Liver (tissue), 8 donors: ENCODE measurements at regions not wholly inside any gene's neighbourhood (a gene's known extent, or its start where the extent isn't known, plus 50 kb on each side); places are given as distances from the start of the nearest gene placed in this dataset.
A peak's percentile ranks its signal among the peaks of the same experiment; 100 is the strongest.

Source experiments
- DNase-seq: peaks from one replicate; pipeline ENCODE4 v3.0.0-alpha.2; 2017; ENCODE audit warnings: low spot score
- H3K27ac ChIP-seq, 2 donors: one replicate each; pipeline ENCODE4 v1.7.0; 2013; ENCODE audit warnings: inconsistent platforms in 2 of 2, low read length in 2 of 2, control low read depth in 1 of 2, low read depth in 1 of 2, mild to moderate bottlenecking in 1 of 2
- H3K27me3 ChIP-seq, 4 donors: one replicate each; pipeline versions ENCODE4 v1.6.1 to v1.7.0; 2013; ENCODE audit warnings: low read length in 3 of 4, inconsistent platforms in 1 of 4, mild to moderate bottlenecking in 1 of 4, moderate library complexity in 1 of 4; ENCODE audit not compliant: control insufficient read depth in 4 of 4, insufficient read depth in 4 of 4
- H3K36me3 ChIP-seq, 4 donors: one replicate each; pipeline versions ENCODE4 v1.6.1 to v1.7.0; 2013; ENCODE audit warnings: low read length in 3 of 4, mild to moderate bottlenecking in 3 of 4, low read depth in 1 of 4, moderate library complexity in 1 of 4; ENCODE audit not compliant: control insufficient read depth in 4 of 4, insufficient read depth in 3 of 4
- H3K4me1 ChIP-seq, 4 donors: one replicate each; pipeline versions ENCODE4 v1.6.1 to v1.7.0; 2013; ENCODE audit warnings: low read length in 3 of 4, mild to moderate bottlenecking in 3 of 4, moderate library complexity in 1 of 4; ENCODE audit not compliant: control insufficient read depth in 4 of 4, insufficient read depth in 4 of 4
- H3K4me3 ChIP-seq, 3 donors: one replicate each; pipeline versions ENCODE4 v1.6.1 to v1.7.0; 2013; ENCODE audit warnings: low read length in 3 of 3, control low read depth in 1 of 3, low read depth in 1 of 3, mild to moderate bottlenecking in 1 of 3
- H3K9ac ChIP-seq, 2 donors: one replicate each; pipeline ENCODE4 v1.7.0; 2013; ENCODE audit warnings: low read length in 2 of 2, mild to moderate bottlenecking in 2 of 2, moderate library complexity in 2 of 2, control low read depth in 1 of 2, low read depth in 1 of 2
- H3K9me3 ChIP-seq, 4 donors: one replicate each; pipeline versions ENCODE4 v1.6.1 to v1.7.0; 2013; ENCODE audit warnings: low read length in 3 of 4; ENCODE audit not compliant: control insufficient read depth in 4 of 4
- EGR1 ChIP-seq, 2 donors: IDR thresholded peaks; 2 replicates each; pipeline ENCODE4 v1.6.1; 2016 to 2018; ENCODE audit warnings: antibody characterized with exemption in 2 of 2, low read depth in 2 of 2
- FOXA1 ChIP-seq: IDR thresholded peaks from 2 replicates; pipeline ENCODE4 v1.6.1; 2016; ENCODE audit warnings: antibody characterized with exemption
- FOXA2 ChIP-seq: IDR thresholded peaks from 2 replicates; pipeline ENCODE4 v1.6.1; 2016; ENCODE audit warnings: antibody characterized with exemption
- GABPA ChIP-seq, 2 donors: IDR thresholded peaks in 1 of 2; conservative IDR thresholded peaks in 1 of 2; 2 replicates each; pipeline ENCODE4 v1.6.1; 2016; ENCODE audit warnings: antibody characterized with exemption in 2 of 2, mild to moderate bottlenecking in 1 of 2, moderate library complexity in 1 of 2
- HNF4A ChIP-seq, 2 donors: conservative IDR thresholded peaks; 2 replicates each; pipeline ENCODE4 v1.6.1; 2016; ENCODE audit warnings: antibody characterized with exemption in 2 of 2, mild to moderate bottlenecking in 2 of 2
- HNF4G ChIP-seq: IDR thresholded peaks from 2 replicates; pipeline ENCODE4 v1.6.1; 2016; ENCODE audit warnings: antibody characterized with exemption
- JUND ChIP-seq, 2 donors: IDR thresholded peaks; 2 replicates each; pipeline ENCODE4 v1.6.1; 2016; ENCODE audit warnings: antibody characterized with exemption in 2 of 2
- NR2F2 ChIP-seq: IDR thresholded peaks from 2 replicates; pipeline ENCODE4 v1.6.1; 2016; ENCODE audit warnings: antibody characterized with exemption
- REST ChIP-seq: IDR thresholded peaks from 2 replicates; pipeline ENCODE4 v1.6.1; 2016; ENCODE audit warnings: antibody characterized with exemption, mild to moderate bottlenecking
- RXRA ChIP-seq, 2 donors: IDR thresholded peaks; 2 replicates each; pipeline ENCODE4 v1.6.1; 2017 to 2018; ENCODE audit warnings: antibody characterized with exemption in 2 of 2, mild to moderate bottlenecking in 1 of 2
- SP1 ChIP-seq: IDR thresholded peaks from 2 replicates; pipeline ENCODE4 v1.6.1; 2018; ENCODE audit warnings: antibody characterized with exemption, mild to moderate bottlenecking
- TAF1 ChIP-seq: conservative IDR thresholded peaks from 2 replicates; pipeline ENCODE4 v1.6.1; 2016; ENCODE audit warnings: antibody characterized with exemption, mild to moderate bottlenecking
- YY1 ChIP-seq: IDR thresholded peaks from 2 replicates; pipeline ENCODE4 v1.6.1; 2016; ENCODE audit warnings: antibody characterized with exemption, mild to moderate bottlenecking
- WGBS: extraction: QIAGEN DNeasy Blood & Tissue Kit; methylation state at CpG from one replicate; pipeline ENCODE4 v1.1.7; 2013; 5-methylcytosine and 5-hydroxymethylcytosine counted together
- TF ChIP-seq, protein P1 (sequence below): IDR thresholded peaks from 2 replicates; pipeline ENCODE4 v1.6.1; 2016; ENCODE audit warnings: antibody characterized with exemption
- TF ChIP-seq, protein P2 (sequence below): IDR thresholded peaks from 2 replicates; pipeline ENCODE4 v1.6.1; 2016; ENCODE audit warnings: antibody characterized with exemption
- TF ChIP-seq, protein P3 (sequence below): fragments of 150-350 bp; IDR thresholded peaks from 2 replicates; pipeline ENCODE4 v1.5.1; 2017; ENCODE audit warnings: improper control_type of control experiment, low read depth, low read length; ENCODE audit not compliant: missing input control
- TF ChIP-seq, protein P4 (sequence below): IDR thresholded peaks from 2 replicates; pipeline ENCODE4 v1.6.1; 2016; ENCODE audit warnings: antibody characterized with exemption
- donor health status: healthy.
- donor health status: healthy.
- donor health status: healthy.
- donor health status: healthy.
- donor health status: healthy.

DNA sequence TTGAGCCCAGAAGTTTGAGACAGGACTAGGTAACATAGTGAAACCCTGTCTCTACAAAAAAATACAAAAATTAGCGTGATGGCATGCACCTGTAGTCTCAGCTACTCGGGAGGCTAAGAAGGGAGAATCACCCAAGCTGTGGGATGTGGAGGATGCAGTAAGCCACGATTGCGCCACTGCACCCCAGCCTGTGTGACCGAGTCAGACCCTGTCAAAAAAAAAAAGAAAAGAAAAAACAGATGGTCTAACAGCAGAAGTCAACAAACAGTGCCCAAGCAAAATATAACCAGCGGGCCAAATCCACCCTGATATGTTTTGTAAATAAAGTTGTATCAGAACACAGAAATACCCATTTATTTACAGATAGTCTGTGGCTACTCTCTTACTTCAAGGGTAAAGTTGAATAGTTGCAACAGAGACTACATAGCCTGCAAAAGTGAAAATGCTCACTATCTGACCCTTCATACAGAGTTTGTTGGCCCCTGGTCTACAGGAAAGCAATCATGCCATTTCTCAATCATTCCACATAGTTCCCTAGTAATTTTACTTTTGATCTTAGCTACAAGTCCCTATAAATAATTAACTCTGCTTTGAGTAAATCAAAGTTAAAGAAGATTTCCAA lies 383.7 kb downstream of the TLE1 start (continued):
- TF ChIP-seq REST (peak; percentile 85), NR2F2 (peak; percentile 81), JUND (IDR thresholded peaks at IDR 0.05) (peak; percentile 87)

GRCh38 chr9:81303658-81304057 lies 385.7 kb downstream of the TLE1 start:
- TF ChIP-seq FOXA1 (no peak), FOXA2 (no peak), SP1 (no peak), HNF4G (no peak), HNF4A (conservative IDR thresholded peaks at IDR 0.05) (no peak), EGR1 (IDR thresholded peaks at IDR 0.05; ENCODE audit: low read depth in 2 of 2) (no peak)
- TF ChIP-seq, protein P1, sequence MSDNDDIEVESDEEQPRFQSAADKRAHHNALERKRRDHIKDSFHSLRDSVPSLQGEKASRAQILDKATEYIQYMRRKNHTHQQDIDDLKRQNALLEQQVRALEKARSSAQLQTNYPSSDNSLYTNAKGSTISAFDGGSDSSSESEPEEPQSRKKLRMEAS, result no peak
- TF ChIP-seq, protein P2, sequence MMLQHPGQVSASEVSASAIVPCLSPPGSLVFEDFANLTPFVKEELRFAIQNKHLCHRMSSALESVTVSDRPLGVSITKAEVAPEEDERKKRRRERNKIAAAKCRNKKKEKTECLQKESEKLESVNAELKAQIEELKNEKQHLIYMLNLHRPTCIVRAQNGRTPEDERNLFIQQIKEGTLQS, result no peak
- Histone ChIP-seq H3K4me3 (no peak overlapping the region), H3K27ac (no peak overlapping the region), H3K27me3 (no peaks in the 10 kb centered on the region), H3K4me1 (peaks cover 0 to 8% (median 5%) of the 10 kb centered on the region in 4 donors), H3K36me3 (no peaks in the 10 kb centered on the region), H3K9me3 (no peaks in the 10 kb centered on the region), H3K9ac (no peak overlapping the region)
- DNase-seq, result no peak
- 72% methylated on average over 5 of the region's 5 CpGs for WGBS

GRCh38 chr9:81293651-81294050 lies 395.7 kb downstream of the TLE1 start:
- DNase-seq, result no peak
- peaks cover 0 to 4% (median 0%) of the 10 kb centered on the region in 4 donors for H3K4me1 ChIP-seq
- no peak overlapping the region for H3K27ac ChIP-seq
- H3K27me3 ChIP-seq, result no peaks in the 10 kb centered on the region
- H3K9ac ChIP-seq, result no peak overlapping the region
- H3K9me3 ChIP-seq, result no peaks in the 10 kb centered on the region
- no peak overlapping the region for H3K4me3 ChIP-seq
- H3K36me3 ChIP-seq, result no peaks in the 10 kb centered on the region
- no peak for TF ChIP-seq GABPA (IDR thresholded peaks at IDR 0.05 in 1 of 2, conservative IDR thresholded peaks at IDR 0.05 in 1 of 2)
- TF ChIP-seq YY1, result no peak
- TF ChIP-seq, protein P2, result no peak
- no peak for TF ChIP-seq HNF4A (conservative IDR thresholded peaks at IDR 0.05)
- TF ChIP-seq, protein P3, sequence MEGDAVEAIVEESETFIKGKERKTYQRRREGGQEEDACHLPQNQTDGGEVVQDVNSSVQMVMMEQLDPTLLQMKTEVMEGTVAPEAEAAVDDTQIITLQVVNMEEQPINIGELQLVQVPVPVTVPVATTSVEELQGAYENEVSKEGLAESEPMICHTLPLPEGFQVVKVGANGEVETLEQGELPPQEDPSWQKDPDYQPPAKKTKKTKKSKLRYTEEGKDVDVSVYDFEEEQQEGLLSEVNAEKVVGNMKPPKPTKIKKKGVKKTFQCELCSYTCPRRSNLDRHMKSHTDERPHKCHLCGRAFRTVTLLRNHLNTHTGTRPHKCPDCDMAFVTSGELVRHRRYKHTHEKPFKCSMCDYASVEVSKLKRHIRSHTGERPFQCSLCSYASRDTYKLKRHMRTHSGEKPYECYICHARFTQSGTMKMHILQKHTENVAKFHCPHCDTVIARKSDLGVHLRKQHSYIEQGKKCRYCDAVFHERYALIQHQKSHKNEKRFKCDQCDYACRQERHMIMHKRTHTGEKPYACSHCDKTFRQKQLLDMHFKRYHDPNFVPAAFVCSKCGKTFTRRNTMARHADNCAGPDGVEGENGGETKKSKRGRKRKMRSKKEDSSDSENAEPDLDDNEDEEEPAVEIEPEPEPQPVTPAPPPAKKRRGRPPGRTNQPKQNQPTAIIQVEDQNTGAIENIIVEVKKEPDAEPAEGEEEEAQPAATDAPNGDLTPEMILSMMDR, result no peak
- TF ChIP-seq, protein P1, result no peak
- TF ChIP-seq SP1, result no peak
- TF ChIP-seq REST, result no peak
- no peak for TF ChIP-seq TAF1
- TF ChIP-seq, protein P4, sequence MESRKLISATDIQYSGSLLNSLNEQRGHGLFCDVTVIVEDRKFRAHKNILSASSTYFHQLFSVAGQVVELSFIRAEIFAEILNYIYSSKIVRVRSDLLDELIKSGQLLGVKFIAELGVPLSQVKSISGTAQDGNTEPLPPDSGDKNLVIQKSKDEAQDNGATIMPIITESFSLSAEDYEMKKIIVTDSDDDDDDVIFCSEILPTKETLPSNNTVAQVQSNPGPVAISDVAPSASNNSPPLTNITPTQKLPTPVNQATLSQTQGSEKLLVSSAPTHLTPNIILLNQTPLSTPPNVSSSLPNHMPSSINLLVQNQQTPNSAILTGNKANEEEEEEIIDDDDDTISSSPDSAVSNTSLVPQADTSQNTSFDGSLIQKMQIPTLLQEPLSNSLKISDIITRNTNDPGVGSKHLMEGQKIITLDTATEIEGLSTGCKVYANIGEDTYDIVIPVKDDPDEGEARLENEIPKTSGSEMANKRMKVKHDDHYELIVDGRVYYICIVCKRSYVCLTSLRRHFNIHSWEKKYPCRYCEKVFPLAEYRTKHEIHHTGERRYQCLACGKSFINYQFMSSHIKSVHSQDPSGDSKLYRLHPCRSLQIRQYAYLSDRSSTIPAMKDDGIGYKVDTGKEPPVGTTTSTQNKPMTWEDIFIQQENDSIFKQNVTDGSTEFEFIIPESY, result no peak
- TF ChIP-seq FOXA2, result no peak
- TF ChIP-seq JUND (IDR thresholded peaks at IDR 0.05), result no peak
- no peak for TF ChIP-seq HNF4G
- TF ChIP-seq RXRA (IDR thresholded peaks at IDR 0.05), result no peak
- TF ChIP-seq EGR1 (IDR thresholded peaks at IDR 0.05; ENCODE audit: low read depth in 2 of 2), result no peak
- no peak for TF ChIP-seq NR2F2
- no peak for TF ChIP-seq FOXA1
